ENCODE measurements at regions not wholly inside any gene's neighbourhood (a gene's known extent, or its start where the extent isn't known, plus 50 kb on each side); places are given as distances from the start of the nearest gene placed in this dataset.

DNA sequence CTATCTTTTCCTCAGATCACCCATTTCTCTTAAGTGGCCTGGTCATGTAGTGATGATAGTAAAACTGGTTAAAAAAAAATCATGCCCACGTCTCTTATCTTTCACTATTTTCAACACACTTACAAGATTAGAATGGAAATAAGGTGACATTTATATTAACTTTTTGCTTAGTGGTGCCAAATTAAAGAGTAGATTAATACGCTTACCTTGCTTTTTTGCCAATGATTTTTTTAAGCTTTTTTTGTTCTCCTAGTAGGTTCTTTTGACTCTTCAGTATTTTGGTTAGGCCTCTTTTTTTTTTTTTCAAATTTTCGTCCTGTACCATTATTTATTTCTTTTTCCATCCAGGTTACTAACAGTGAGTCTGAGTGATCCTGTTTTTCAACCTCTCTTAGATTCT lies 147.9 kb downstream of the PTCSC3 start:
- no peak for DNase-seq (ENCODE audit: low spot score)

DNA sequence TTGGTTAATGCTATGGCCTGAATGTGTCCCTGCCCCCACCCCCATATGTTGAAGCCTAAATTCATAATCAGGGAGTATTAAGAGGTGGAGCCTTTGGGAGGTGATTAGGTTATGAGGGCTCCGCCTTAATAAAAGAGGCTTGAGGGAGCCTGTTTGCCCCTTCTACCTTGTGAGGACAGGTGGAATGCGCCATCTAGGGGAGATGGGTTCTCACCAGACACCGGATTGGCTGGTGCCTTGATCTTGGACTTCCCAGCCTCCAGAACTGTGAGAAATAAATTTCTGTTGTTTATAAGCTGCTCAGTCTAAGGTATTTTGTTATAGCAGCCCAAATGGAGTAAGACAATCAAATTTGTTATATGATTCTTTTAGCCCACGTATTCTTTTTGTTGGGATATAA lies 148.3 kb downstream of the PTCSC3 start:
- peak; percentile 6 for DNase-seq (ENCODE audit: low spot score)

DNA sequence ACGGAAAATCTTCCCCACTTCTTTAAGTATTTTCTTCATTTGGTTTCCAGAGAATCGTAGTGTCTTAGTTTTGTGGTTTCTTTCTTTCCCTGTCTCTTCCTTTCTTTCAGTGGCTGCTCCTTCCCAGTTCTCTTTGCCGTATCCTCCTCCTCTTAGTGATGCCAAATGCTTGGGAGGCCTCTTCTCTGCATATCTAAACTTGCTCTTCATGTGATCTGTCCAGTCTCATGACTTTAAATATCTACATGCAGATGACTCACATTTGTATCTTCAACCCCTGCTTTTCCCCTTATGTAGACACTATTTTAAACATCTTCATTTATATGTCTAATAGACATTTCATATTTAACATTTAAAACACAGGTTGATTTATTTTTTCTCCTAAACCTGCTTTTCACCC lies 149.2 kb downstream of the PTCSC3 start:
- DNase-seq (ENCODE audit: low spot score), result no peak

DNA sequence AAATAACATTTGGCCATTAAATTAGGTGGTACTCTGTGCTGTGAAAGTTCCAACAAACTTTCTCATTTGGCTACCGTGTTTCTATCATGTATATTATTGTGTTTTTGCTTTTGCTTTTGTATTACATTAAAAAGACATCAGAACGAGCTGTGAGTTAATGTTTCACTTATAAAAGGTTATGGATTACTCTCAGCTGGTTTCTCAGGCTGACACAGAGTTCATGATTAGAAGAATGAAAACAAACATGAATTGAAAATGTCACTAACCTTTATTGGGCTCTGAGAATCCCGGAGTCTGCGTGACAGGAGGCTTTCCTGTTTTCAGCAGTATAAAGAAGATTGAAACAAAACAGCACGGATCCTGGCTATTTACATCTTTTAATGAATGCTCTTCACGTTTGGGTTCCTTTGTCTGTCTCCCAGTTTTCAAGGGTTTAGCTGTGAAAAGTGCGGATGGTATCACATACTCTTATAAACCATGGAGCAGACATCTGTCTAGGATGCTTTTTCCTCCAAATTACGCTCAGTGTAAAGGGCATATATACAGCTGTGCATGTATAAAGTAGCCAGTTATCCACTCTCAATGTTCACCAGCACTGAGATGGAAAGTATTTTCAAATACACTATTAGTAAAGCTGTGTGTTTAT lies 153.6 kb downstream of the PTCSC3 start:
- DNase-seq (ENCODE audit: low spot score), result no peak

DNA sequence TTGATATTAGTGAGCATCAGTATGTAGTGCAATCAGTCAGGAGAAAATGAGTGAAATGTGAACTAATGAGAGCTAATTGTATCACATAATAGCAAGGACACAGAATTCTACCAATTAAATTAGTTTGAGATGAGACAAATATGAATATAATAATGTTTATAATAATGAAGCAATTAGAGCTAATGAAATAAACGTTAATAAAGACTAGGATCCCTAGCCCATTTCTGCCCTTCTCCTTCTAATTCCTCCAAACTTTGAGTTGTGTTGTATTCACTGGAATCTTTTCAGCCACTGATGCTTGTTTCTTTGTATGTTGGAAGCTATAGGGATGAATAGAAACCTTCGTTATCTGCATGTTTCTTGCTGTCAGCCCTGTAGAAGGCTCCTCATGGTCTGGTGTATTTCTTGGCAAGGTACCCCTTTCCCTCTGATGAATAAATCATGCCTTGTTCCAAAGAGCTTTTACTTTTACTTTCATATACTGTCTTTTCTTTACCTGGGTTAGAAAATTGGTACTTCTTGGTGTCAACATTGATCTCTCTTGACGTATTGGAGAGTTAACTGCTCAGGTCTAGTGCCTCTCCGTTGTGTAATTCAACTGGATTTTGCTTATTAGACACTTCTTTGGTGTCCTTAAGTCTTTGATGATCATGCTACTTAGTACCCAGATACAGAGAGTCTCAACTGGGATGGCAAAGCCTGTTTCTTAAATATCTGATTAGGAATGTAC lies 154.8 kb downstream of the PTCSC3 start:
- no peak for DNase-seq (ENCODE audit: low spot score)

DNA sequence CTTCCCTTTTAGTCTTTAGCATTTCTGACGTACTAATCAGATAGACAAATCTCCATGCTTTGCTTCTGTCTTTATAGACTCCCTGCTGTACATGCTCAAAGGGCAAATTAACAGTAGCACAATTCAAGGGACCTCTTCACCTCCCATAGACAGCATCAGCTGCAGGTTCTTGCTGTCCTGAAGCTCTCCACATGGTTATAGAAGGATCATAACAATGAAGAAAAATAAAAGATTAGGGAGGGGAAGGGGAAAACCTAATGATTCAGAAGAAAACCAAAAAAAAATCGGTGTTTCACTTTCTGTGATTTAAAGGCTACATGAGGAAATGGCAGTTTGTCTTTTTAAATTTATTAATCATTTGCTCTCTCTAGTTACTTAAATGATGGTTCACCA lies 155.5 kb downstream of the PTCSC3 start:
- no peak for DNase-seq (ENCODE audit: low spot score)

DNA sequence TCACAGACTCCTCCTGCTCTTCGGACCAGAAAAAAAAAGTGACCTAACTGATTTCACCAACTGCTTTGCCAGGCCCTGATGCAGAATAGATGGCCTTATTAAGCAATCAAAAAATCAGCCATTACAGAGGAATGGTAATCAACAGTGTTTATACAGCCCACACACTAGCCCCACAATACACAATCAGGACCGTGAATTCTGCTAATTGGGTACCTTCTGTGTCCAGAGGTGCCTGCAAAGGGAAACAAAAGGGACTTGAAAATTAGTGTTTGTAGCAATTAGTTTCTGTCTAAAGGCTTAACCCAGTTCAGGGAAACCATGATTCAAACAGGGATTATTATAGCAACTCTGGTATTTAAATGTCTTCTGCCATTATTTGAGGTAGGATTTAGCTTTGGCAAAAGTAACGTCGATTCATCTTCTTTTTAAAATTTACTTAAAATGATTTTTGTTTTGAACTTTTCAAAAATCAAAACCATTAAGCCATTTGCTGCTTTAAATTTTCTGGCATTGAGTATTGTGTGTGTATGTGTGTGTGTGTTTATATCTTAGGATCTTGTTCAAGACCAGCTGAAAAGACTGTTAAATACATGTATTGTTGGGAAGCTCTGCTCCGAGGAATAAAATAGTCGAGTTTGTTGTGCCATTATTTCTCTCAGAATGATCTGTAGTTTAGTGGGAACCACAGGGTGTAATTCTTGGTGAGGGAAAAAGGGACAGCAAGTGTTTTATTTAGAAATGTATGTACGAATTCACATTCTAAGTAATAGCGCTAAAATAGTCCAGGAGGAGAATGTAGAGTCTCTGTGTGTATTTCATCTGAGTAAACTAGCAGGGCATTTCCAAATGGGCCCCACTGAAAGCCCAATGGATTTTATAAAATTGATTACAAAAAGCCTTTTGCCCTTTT lies 156.1 kb downstream of the PTCSC3 start:
- DNase-seq (ENCODE audit: low spot score), result no peak

DNA sequence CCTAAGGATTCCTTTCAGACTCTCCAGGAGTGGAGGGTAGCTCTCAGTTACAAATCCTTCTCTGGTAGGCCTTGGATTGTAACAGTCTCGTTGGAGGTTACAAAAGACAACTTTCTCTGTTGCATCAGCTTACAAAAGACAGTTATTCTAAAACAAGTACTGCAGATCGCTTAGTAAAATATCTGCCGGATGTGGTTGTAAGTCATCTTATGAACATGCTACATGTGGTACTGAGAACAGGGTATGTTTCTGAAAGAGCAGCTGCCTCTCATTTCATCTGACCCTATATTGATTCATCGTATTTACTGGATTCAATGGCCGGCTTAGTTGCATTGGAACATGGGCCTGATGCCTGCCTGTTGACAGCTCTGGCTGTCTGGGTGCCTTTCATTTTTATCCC lies 157.4 kb downstream of the PTCSC3 start:
- no peak for DNase-seq (ENCODE audit: low spot score)

DNA sequence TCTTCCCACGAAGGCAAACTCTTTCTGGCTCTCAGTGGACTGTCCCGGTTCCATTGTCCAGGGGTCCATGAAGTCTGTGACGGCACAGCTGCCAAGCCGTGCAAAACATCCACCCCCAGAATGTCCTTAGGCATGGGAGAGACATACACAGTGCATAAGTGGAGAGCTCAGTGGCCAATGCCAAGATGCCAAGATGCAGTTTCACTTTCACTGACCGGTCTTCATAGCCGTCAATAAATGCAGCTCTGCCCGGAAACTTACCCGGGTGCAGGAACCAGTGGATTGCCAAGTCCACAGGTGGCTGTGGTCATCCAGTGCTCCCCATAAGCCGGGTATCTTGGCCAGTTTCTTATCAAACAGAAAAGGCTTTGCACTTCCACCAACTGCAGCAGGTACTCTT lies 162.3 kb downstream of the PTCSC3 start:
- DNase-seq (ENCODE audit: low spot score), result no peak

DNA sequence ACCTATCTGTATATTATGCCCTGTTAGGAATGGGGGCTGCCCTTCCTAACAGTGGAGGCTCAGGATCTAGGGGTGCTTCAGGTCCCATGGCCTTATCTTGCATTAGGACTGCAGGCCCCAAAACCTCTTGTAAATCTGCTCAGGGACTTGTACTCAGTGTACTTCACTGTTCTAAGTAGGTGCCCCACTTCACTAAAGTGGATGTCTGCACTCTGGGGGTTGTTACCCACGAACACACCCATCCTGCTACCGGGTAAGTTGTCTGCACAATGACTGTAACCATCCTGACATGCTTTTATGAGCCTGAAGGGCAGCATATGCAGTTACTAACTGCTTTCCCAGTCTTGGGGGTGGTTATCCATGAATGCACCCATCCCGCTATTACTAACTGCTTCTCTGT lies 163.0 kb downstream of the PTCSC3 start:
- no peak for DNase-seq (ENCODE audit: low spot score)

DNA sequence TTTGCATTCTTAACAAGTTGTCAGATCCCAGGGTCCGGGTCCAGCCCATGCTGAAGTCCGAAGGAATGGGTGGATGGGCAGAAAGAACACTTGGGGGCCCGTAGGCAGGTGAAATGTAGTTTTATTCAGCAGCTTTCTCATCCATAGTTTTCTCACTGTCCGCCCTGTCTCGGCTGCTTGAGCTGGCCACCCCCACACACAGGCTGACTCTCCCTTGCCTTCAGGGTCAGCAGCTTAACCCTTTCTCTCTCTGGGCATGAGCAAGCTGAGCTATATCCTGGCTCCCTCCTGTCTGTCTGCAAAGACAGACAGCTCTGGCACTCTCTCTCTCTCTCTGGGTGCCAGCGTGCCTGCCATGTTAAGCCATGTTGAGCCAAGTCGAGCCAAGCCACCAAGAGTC lies 163.9 kb downstream of the PTCSC3 start:
- no peak for DNase-seq (ENCODE audit: low spot score)

DNA sequence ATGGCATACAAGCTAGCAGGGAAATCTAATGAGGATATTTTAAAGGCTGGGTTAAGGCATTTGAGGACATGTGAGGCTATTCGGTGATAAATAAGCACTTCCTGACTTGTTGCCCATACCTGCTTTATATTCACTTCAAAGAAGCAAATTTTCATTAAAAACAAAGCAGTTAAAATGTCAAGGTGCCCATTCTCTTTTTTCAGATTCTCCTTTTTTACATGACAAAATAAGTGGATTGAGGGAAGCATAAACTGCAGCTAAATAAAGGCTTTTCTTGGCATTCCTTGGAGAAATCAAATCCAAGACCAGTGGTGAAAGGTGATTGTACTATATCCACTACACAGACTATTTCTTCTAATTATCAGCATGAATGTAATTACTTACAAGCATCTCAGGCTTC lies 166.9 kb downstream of the PTCSC3 start:
- no peak for DNase-seq (ENCODE audit: low spot score)

DNA sequence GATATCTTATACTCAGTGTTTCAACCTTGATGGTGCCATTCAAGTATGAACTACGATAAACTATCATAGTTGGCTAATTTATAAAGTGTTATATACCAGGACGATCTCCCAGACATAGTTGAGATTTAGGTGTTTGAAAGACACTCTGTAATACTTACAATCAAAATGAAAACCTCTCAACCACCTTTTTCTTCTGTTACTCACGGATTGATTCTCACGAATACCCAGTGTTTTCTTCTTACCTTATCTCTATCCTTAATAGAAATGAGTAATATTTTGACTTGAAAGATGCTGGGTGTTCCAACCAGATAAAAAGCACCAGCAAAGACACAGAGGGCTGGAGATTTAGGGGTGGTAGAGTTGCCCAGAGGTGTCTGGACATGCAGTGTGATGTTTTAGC lies 169.9 kb downstream of the PTCSC3 start:
- DNase-seq (ENCODE audit: low spot score), result no peak

DNA sequence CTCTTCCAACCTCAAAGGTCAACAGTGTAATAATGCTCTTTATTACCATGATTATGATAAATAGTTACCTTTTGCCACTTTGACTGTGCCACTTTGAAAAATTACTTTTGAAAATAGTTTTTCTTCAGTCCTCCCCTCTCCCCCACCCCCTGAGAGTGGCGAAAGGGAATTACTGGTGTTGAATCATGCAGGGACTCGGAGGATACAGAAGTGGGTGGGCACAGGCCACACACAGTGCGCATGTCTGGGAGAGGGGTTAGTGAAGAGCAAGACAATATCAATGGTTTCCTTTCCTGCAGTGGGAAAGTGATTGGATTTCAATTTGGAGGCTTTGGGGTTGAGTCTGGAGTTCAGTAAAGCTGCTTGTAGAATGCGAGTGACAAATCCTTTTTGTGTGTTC lies 170.9 kb downstream of the PTCSC3 start:
- DNase-seq (ENCODE audit: low spot score), result no peak

DNA sequence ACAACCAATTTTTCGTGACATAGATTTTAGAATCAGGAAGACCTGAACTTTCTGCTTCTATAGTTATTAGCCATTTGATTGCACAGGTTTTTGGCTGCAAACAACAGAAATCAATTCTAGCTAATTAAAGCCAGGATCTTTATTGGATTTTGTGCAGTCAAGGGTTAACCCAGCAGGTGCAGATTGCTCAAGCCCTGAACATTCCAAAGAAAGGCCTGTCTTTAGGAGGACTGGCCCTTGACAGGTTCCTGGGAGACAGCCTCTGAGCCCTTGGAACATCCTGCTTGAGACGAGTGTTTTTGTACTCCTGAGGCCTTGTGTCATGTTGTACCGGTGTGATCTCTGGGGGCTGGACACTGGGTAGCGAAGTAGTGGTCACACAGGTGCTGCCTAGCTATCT lies 174.6 kb downstream of the PTCSC3 start:
- no peak for DNase-seq (ENCODE audit: low spot score)

DNA sequence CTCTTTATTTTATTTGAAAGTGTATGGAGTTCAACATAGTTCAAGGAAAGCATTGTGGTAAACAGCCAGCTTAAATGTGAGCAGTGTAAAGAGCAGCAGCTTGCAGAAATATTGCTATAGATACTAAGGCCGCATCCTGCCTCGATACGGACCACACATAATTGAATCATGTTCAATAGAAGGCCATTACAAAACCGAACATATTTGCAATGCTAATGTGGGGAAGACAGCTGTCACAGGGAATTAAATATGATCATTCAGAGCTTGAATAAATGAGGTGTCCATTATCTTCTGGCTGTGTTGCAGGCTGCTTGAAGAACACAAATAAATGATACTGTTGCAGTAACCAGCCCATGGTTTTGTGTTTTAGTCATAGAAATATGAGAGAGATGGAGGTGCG lies 173.2 kb downstream of the BRMS1L start:
- DNase-seq (ENCODE audit: low spot score), result no peak

DNA sequence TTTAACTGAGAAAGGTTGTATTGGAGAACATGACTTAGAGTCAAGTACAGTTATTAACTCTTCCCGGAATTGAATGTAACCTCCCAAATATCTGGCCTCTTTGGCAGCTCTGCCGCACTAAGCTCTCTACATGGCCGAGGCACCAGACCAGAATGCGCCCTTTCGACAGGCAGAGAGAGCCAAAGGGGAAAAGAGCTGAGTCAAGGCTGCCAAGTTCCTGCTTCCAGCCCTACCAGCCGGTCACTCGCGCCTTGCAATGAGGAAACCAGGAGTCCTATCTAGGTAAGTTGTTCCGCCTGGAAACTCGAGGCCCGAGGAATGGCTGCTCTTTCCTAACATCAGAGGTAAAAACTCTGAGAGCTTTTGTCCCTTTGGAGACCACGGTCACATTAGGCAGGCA lies 172.2 kb downstream of the BRMS1L start:
- no peak for DNase-seq (ENCODE audit: low spot score)

DNA sequence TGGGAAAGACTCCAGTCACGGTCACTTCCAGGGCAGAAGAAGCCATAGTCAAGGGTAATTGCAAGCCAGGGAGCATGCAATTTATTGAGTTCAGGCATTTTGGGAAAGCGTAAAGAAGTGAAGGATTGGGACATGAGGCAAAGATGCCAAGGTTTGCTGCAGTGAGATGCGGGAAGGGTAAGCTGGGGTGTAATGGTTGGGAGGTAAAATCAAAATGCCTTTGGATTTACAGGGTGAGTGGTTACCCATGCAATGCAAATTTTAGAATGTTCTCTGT lies 167.5 kb downstream of the BRMS1L start:
- DNase-seq (ENCODE audit: low spot score), result no peak

DNA sequence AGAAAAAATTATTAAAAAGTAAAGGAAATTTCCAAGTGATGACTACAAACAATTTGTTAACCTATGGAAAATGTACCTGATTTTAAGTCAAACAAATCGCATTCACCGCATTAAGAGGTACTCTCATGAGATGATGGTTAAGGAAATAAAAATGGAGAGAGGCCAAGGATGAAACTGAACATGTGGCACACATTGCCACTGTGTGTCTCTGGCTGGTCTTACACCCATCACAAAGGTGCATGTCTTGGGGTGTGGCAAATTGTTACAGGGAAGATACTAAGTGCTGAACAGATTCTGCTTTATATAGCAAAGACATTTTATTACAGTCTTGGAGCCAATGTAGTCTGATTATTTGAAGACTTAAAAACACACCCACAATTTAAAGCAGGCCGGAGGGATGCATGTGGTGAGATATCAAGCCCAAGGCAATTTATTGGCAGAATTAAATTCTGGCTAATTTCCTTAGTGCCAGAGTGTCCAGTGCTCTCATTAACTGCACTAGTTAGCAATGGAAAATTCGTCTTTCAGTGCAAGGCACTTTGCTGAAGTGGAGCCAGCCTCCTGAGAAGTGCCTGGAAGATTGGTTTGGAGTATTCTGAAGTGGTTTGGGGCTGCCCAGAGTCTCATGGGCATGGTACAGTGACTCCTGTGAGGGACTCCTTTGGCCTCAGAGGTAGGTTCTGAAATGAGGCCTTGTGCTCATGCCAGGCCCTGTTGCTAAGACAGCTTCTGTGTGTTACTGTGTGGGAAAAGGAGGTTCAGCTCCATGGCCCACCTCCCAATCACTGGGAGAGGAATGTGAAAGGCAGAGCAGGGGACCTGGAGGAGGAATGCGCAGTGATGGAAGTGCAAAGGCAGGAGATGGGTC lies 166.9 kb downstream of the BRMS1L start:
- DNase-seq (ENCODE audit: low spot score), result no peak

DNA sequence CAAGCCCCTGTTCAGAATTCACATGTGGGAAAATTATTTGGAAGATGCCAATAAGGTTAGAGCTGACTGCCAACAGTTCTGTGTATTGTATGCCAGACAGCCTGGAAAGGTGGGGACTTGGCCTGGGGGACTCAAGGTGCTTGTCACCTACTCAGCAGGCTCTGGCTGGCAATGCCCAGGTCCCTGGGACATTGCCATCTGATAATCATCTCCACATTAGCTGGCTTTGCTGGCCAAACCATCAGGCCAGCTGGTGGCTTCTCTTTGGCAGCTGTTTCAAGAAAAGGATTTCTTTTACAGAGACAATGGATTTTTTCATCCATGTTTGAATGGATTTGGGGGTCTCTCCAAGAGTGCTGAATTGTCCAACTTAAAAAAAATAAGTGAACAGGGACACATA lies 165.2 kb downstream of the BRMS1L start:
- DNase-seq (ENCODE audit: low spot score), result no peak

DNA sequence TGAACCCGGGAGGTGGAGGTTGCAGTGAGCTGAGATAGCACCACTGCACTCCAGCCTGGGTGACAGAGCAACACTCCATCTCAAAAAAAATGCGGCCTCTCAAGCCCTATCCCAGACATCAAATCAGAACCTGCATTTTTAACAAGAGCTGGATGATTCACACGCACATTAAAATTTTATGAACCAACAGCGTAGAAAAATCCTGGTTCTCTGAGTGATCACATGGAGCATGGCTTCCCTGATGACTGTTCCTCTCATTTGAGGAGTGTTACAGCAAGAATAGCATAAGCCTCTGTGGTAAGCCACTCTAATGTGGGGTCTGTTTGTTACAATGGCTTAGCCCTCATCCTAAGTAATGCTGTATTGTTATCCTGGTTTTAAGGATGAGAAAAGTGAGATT lies 163.6 kb downstream of the BRMS1L start:
- DNase-seq (ENCODE audit: low spot score), result no peak

DNA sequence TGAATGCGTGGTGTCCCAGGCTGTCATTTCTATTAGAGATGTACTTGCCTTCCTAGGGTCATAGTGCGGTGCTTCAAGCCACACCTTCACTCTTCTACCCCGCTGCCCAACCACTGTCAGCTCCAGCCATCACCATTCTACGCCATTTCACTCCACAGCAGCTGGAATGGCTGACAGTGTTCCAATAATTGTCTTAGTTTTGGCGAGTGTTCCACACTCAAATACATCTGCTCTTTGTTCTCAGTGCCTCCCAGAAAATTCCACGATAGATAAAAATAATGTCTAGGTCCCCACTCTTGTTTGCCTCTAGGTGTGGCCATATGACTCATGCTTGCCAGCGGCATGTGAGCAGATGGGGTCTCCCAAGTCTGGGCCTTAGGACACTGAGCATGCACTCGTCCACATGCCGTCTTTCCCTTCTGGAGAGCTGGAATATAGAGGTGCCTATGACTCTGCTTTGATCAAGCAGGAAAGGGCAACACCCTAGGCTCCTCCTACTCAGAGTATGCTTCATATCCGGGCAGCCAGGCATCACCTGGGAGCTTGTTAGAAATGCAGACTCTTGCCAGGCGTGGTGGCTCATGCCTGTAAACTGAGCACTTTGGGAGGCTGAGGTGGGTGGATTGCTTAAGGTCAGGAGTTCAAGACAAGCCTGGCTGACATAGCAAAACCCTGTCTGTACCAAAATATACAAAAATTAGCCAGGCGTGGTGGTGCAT lies 163.0 kb downstream of the BRMS1L start:
- DNase-seq (ENCODE audit: low spot score), result no peak

Data from NAMALWA (cell line).